Lower leg skin (tissue), 4 donors: ENCODE measurements at regions not wholly inside any gene's neighbourhood (a gene's known extent, or its start where the extent isn't known, plus 50 kb on each side); places are given as distances from the start of the nearest gene placed in this dataset.

Experiments
- DNase-seq, 2 donors: peaks; one replicate each; pipeline ENCODE4 v3.0.0-alpha.2; 2019; ENCODE audit warnings: low spot score in 2 of 2
- H3K4me3 ChIP-seq: fragments of 200-600 bp; sonication (generic); 2 replicates; pipeline ENCODE4 v1.5.1; 2017; ENCODE audit warnings: mild to moderate bottlenecking, low read depth; ENCODE audit not compliant: poor library complexity, severe bottlenecking
- POLR2A ChIP-seq, 2 donors: fragments of 450-650 bp; IDR thresholded peaks; one replicate each; pipeline ENCODE4 v1.6.1; 2016 to 2017; ENCODE audit warnings: antibody characterized with exemption in 2 of 2, mild to moderate bottlenecking in 1 of 2, moderate library complexity in 1 of 2
- WGBS, 2 donors: methylation state at CpG; one replicate each; pipeline ENCODE4 v1.1.5; 2018; 5-methylcytosine and 5-hydroxymethylcytosine counted together
- intact Hi-C: fragments of 100-400 bp; cut with DNase I; formaldehyde crosslinking; loops from one replicate; pipeline ENCODE4 v1.15.0; 2023; ENCODE audit warnings: low total_unique reads
- TF ChIP-seq, protein P1 (sequence below), 3 donors: fragments of 450-650 bp; IDR thresholded peaks; one replicate each; pipeline ENCODE4 v1.5.1; 2016; ENCODE audit warnings: antibody characterized with exemption in 3 of 3, mild to moderate bottlenecking in 3 of 3, moderate library complexity in 2 of 3

DNA sequence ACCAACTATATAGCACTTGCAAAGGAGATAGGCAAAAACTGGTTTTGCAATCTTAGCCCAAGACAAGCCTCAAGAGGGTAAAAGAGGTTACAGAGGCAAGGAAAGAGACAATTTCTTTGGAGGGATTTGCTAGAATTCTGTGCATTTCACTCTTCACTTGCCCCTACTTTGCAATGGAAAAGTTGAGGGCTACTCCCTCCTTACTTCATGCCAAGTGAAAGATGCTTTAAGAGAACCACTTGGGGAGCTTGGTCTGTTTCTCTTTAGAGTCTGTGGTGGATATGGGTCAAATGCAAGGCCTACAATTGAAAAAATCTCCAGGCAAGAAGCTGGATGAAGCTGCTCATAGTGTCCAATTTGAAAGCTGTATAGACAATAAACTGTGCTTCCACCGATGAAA lies 167.7 kb upstream of the DIO2 start:
- no peak for DNase-seq
- intact Hi-C loops: no loop called here
- TF ChIP-seq, protein P1, sequence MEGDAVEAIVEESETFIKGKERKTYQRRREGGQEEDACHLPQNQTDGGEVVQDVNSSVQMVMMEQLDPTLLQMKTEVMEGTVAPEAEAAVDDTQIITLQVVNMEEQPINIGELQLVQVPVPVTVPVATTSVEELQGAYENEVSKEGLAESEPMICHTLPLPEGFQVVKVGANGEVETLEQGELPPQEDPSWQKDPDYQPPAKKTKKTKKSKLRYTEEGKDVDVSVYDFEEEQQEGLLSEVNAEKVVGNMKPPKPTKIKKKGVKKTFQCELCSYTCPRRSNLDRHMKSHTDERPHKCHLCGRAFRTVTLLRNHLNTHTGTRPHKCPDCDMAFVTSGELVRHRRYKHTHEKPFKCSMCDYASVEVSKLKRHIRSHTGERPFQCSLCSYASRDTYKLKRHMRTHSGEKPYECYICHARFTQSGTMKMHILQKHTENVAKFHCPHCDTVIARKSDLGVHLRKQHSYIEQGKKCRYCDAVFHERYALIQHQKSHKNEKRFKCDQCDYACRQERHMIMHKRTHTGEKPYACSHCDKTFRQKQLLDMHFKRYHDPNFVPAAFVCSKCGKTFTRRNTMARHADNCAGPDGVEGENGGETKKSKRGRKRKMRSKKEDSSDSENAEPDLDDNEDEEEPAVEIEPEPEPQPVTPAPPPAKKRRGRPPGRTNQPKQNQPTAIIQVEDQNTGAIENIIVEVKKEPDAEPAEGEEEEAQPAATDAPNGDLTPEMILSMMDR (IDR thresholded peaks at IDR 0.05): no peak
- TF ChIP-seq POLR2A (IDR thresholded peaks at IDR 0.05): no peak
- H3K4me3 ChIP-seq: no peak overlapping the region
- 70 to 76% methylated on average over 1 of the region's 1 CpG for WGBS, 2 donors

- DNase-seq: no peak
- TF ChIP-seq, protein P1 (IDR thresholded peaks at IDR 0.05): no peak
- TF ChIP-seq POLR2A (IDR thresholded peaks at IDR 0.05): no peak
- 83 to 92% methylated on average over 9 of the region's 9 CpGs for WGBS, 2 donors
- intact Hi-C loops: no loop called here
- no peak overlapping the region for H3K4me3 ChIP-seq
Observed at GRCh38 chr14:80378084-80378690, 166.9 kb upstream of the DIO2 start.

DNA sequence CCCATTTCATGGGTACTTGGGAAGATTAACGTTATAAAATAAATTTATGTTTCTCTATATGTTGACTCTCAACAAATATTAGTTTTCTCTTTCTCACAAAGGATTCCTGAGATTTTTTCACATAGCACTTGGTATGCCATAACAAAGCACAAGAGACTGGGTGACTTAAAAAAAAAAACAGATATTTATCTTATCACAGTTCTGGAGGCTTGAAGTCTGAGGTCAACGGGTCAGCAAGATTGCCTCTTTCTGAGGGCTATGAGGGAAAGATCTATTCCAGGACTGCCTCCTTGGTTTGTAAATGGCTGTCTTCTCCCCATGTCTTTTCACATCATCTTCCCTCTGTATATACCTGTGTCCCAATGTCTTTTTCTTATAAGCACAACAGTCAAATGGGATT lies 153.5 kb upstream of the DIO2 start:
- no peak overlapping the region for H3K4me3 ChIP-seq
- no peak for DNase-seq
- intact Hi-C loops: no loop called here
- TF ChIP-seq, protein P1 (IDR thresholded peaks at IDR 0.05): no peak
- no peak for TF ChIP-seq POLR2A (IDR thresholded peaks at IDR 0.05)
- WGBS, 2 donors: 82 to 85% methylated on average over 2 of the region's 2 CpGs

DNA sequence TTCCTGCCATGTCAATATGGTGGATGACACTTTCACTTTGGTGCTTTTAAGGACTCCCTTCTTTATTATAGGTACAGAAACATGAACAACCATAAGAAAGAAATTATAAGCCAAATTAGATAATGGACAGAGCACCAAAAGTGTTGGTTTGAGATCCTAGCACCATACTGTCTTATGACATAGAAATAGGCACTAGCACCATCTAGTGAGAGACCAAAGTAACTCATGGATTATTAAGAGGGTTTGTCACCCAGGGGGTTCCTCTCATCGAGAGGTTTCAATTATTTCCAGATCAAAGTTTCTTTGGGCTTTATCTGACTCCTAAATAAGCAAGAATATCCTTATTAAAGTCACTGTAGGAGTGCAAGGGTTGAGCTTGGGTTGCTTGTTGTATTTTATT lies 153.0 kb upstream of the DIO2 start:
- 51 to 54% methylated on average over 1 of the region's 1 CpG for WGBS, 2 donors
- H3K4me3 ChIP-seq: no peak overlapping the region
- no peak for DNase-seq
- TF ChIP-seq, protein P1 (IDR thresholded peaks at IDR 0.05): no peak
- TF ChIP-seq POLR2A (IDR thresholded peaks at IDR 0.05): no peak
- intact Hi-C loops: no loop called here

- no peak for TF ChIP-seq POLR2A (IDR thresholded peaks at IDR 0.05)
- TF ChIP-seq, protein P1 (IDR thresholded peaks at IDR 0.05): no peak
- DNase-seq: no peak
- intact Hi-C loops: no loop called here
- H3K4me3 ChIP-seq: no peak overlapping the region
- 70 to 84% methylated on average over 5 of the region's 5 CpGs for WGBS, 2 donors
Observed at GRCh38 chr14:80358112-80358511, 146.8 kb upstream of the DIO2 start.

GRCh38 chr14:80356413-80356812 lies 145.1 kb upstream of the DIO2 start:
- DNase-seq: no peak
- H3K4me3 ChIP-seq: no peak overlapping the region
- WGBS, 2 donors: 77 to 91% methylated on average over 2 of the region's 2 CpGs
- intact Hi-C loops: no loop called here
- no peak for TF ChIP-seq POLR2A (IDR thresholded peaks at IDR 0.05)
- TF ChIP-seq, protein P1 (IDR thresholded peaks at IDR 0.05): no peak
